A673 (cell line): ENCODE measurements at regions not wholly inside any gene's neighbourhood (a gene's known extent, or its start where the extent isn't known, plus 50 kb on each side); places are given as distances from the start of the nearest gene placed in this dataset.

ENCODE experiments used
- BruUV-seq: library from RNA; stranded (reverse); fragments of 400-500 nt; replicated peaks from 2 replicates; lab custom pipeline; 2021; lab: Mats Ljungman, UMichigan
- CTCF ChIA-PET: fragments of 300-600 bp; sonication (Branson Sonifier 250); formaldehyde crosslinking; loops from one replicate; lab custom pipeline; 2022; ENCODE audit warnings: antibody characterized with exemption; lab: Charles Lee
- POLR2A ChIA-PET: fragments of 300-600 bp; sonication (Branson Sonifier 250); formaldehyde crosslinking; loops from one replicate; lab custom pipeline; 2022; ENCODE audit warnings: antibody characterized with exemption; ENCODE audit not compliant: low non-redundant PET; lab: Charles Lee
- DNase-seq: peaks from one replicate; pipeline ENCODE4 v3.0.0-alpha.2; 2015; ENCODE audit warnings: low spot score
- H3K27ac ChIP-seq: fragments of 200-600 bp; sonication (generic); 2 replicates; pipeline ENCODE4 v1.5.1; 2016; ENCODE audit warnings: mixed run types, low read depth, mild to moderate bottlenecking, mixed read lengths, antibody characterized with exemption, low read length; ENCODE audit not compliant: poor library complexity, severe bottlenecking
- H3K27me3 ChIP-seq: fragments of 200-600 bp; sonication (generic); replicated peaks from 2 replicates; pipeline ENCODE4 v1.6.1; 2017; ENCODE audit warnings: mixed run types, low read depth, mild to moderate bottlenecking, mixed read lengths, antibody characterized with exemption, low read length; ENCODE audit not compliant: insufficient read depth, poor library complexity
- H3K36me3 ChIP-seq: fragments of 200-600 bp; sonication (generic); 2 replicates; pipeline ENCODE4 v1.6.1; 2016; ENCODE audit warnings: mixed run types, mild to moderate bottlenecking, mixed read lengths, antibody characterized with exemption, low read length; ENCODE audit not compliant: insufficient read depth, poor library complexity, severe bottlenecking
- H3K4me1 ChIP-seq: fragments of 200-600 bp; sonication (generic); 2 replicates; pipeline ENCODE4 v1.6.1; 2017; ENCODE audit warnings: mixed run types, mild to moderate bottlenecking, mixed read lengths, antibody characterized with exemption, low read length; ENCODE audit not compliant: insufficient read depth, poor library complexity, severe bottlenecking
- H3K4me3 ChIP-seq: fragments of 200-600 bp; sonication (generic); 2 replicates; pipeline ENCODE4 v1.5.1; 2016; ENCODE audit warnings: low read depth, mixed run types, mild to moderate bottlenecking, mixed read lengths, low read length; ENCODE audit not compliant: poor library complexity, severe bottlenecking
- H3K9me3 ChIP-seq: fragments of 200-600 bp; sonication (generic); 2 replicates; pipeline ENCODE4 v1.6.1; 2016; ENCODE audit warnings: mixed run types, low read depth, mild to moderate bottlenecking, mixed read lengths, antibody characterized with exemption, low read length; ENCODE audit not compliant: poor library complexity, severe bottlenecking
- EZH2 ChIP-seq: fragments of 200-600 bp; sonication (generic); IDR thresholded peaks from 2 replicates; pipeline ENCODE4 v1.6.1; 2017; ENCODE audit warnings: borderline replicate concordance, low read depth, mild to moderate bottlenecking, mixed read lengths, antibody characterized with exemption, low read length; ENCODE audit not compliant: poor library complexity, severe bottlenecking
- intact Hi-C: fragments of 100-400 bp; cut with micrococcal nuclease; formaldehyde crosslinking; loops from one replicate; pipeline ENCODE4 v1.10.0; 2022; ENCODE audit not compliant: unreplicated experiment
- TF ChIP-seq, protein P1 (sequence below): fragments of 300-800, 200-600 bp; sonication (generic); conservative IDR thresholded peaks from 2 replicates; pipeline ENCODE4 v1.5.1; 2017; ENCODE audit warnings: low read depth, mild to moderate bottlenecking, antibody characterized with exemption, low read length, moderate library complexity, mixed read lengths

DNA sequence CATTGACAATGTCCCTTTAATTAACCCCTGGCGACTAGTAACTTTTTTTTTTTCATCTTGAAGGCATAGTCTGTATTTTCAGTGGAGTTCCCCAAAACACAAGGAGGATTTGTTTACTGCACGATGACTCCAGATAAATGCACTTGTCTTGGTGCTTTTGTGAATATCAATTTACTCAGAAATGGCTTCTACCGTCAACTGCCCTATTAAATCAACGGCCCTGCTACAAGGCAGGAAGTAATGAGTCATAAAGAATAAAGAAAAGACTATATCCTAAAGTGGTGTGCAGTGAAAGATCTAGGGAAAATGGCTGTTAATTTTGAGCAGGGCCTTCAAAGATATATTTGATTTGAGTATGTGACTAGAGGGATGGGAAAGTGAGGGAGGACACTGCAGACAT lies 388.3 kb upstream of the CHD1 start:
- no peaks in the 10 kb centered on the region for H3K36me3 ChIP-seq
- no peaks in the 10 kb centered on the region for H3K27me3 ChIP-seq
- DNase-seq: peak; percentile 80
- TF ChIP-seq, protein P1, sequence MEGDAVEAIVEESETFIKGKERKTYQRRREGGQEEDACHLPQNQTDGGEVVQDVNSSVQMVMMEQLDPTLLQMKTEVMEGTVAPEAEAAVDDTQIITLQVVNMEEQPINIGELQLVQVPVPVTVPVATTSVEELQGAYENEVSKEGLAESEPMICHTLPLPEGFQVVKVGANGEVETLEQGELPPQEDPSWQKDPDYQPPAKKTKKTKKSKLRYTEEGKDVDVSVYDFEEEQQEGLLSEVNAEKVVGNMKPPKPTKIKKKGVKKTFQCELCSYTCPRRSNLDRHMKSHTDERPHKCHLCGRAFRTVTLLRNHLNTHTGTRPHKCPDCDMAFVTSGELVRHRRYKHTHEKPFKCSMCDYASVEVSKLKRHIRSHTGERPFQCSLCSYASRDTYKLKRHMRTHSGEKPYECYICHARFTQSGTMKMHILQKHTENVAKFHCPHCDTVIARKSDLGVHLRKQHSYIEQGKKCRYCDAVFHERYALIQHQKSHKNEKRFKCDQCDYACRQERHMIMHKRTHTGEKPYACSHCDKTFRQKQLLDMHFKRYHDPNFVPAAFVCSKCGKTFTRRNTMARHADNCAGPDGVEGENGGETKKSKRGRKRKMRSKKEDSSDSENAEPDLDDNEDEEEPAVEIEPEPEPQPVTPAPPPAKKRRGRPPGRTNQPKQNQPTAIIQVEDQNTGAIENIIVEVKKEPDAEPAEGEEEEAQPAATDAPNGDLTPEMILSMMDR: no peak
- TF ChIP-seq EZH2: no peak
- no peak overlapping the region for H3K4me3 ChIP-seq
- intact Hi-C loops: loop anchor here (5.0 to 10.0 kb wide), 2 partner anchors 150 to 212 kb away; no protein-coding TSS in a partner anchor
- no peaks in the 10 kb centered on the region for H3K9me3 ChIP-seq
- H3K27ac ChIP-seq: no peak overlapping the region
- POLR2A ChIA-PET: no interaction called here
- BruUV-seq: no TSS peak
- no peaks in the 10 kb centered on the region for H3K4me1 ChIP-seq
- CTCF ChIA-PET: no interaction called here

DNA sequence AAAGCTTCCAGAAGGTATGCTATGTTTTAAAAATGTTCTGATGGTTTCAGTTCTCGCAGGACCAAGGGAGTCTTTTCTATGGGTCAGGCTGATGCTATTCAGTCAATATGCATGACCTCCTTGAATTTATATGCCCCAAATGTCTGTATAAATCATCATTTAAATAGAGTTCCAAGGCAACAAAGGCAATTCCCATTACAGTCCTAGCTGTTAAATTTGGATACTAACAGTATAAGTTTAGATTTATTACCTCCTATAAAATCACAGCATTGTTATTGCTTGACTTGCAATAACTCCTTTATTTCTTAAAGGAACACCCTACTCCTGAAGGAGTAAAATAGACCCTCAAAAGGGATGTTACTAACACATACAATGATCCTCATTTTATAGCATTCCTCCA lies 387.7 kb upstream of the CHD1 start:
- no peaks in the 10 kb centered on the region for H3K4me1 ChIP-seq
- no peak for DNase-seq
- intact Hi-C loops: loop anchor here (5.0 to 10.0 kb wide), 2 partner anchors 149 to 212 kb away; no protein-coding TSS in a partner anchor
- no peaks in the 10 kb centered on the region for H3K27me3 ChIP-seq
- TF ChIP-seq, protein P1: no peak
- no peak for TF ChIP-seq EZH2
- ChIA-PET CTCF (no interaction called here), POLR2A (no interaction called here)
- no TSS peak for BruUV-seq
- H3K9me3 ChIP-seq: no peaks in the 10 kb centered on the region
- no peak overlapping the region for H3K27ac ChIP-seq
- no peaks in the 10 kb centered on the region for H3K36me3 ChIP-seq
- H3K4me3 ChIP-seq: no peak overlapping the region

DNA sequence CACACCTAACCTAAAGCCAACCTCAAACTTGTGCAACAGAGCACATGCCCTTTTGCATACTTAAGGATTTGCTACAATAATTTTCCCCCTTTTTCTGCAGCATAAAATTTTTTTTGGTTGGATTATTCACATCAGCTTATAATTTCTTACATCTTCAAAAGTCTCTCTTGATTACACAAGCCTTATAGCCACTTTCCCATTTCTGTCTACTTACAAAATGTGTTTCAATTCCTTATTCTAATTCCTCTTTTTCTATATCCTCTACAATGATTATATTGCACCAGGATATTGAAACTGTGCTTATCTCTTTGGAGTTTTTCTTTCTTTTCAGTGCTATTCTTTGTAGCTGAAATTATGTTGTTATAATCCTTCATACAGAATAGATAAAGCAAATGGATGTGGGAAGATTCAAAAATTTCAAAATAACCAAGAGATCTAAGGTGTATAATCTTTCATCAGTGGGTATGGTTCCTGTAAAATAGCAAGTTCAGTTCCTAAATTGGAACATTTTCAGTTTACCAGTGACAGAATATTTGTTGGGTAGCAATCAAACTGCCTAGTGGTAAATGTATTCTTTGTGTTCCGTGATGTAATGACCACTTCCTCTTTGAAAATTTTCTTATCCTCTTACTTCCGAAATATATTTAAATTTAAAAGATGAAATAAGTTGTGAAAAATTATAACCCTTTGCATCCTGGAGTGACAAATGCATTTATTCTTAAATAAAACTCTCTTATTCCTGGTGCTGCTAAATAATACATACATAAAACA lies 386.8 kb upstream of the CHD1 start:
- Histone ChIP-seq H3K9me3 (no peaks in the 10 kb centered on the region), H3K27ac (no peak overlapping the region), H3K4me3 (no peak overlapping the region), H3K27me3 (no peaks in the 10 kb centered on the region), H3K4me1 (no peaks in the 10 kb centered on the region), H3K36me3 (no peaks in the 10 kb centered on the region)
- DNase-seq: no peak
- TF ChIP-seq EZH2: no peak
- TF ChIP-seq, protein P1: no peak
- intact Hi-C loops: loop anchor here (5.0 to 10.0 kb wide), 2 partner anchors 148 to 211 kb away; no protein-coding TSS in a partner anchor
- ChIA-PET CTCF (no interaction called here), POLR2A (no interaction called here)
- BruUV-seq: no TSS peak
